Upper lobe of left lung (tissue), 4 donors: ENCODE measurements at regions not wholly inside any gene's neighbourhood (a gene's known extent, or its start where the extent isn't known, plus 50 kb on each side); places are given as distances from the start of the nearest gene placed in this dataset.

Experiments used
- EP300 ChIP-seq, 4 donors: sonication (generic); formaldehyde crosslinking; IDR thresholded peaks; one replicate each; pipeline ENCODE4 v1.5.1; 2017; ENCODE audit warnings: antibody characterized with exemption in 4 of 4, control low read depth in 2 of 4
- POLR2A ChIP-seq, 4 donors: fragments of 450-650 bp; IDR thresholded peaks; one replicate each; pipeline ENCODE4 v1.5.1; 2016 to 2017; ENCODE audit warnings: antibody characterized with exemption in 4 of 4, mild to moderate bottlenecking in 2 of 4
- POLR2AphosphoS5 ChIP-seq, 2 donors: sonication (generic); formaldehyde crosslinking; IDR thresholded peaks; one replicate each; pipeline ENCODE4 v1.5.1; 2017; ENCODE audit warnings: antibody characterized with exemption in 2 of 2
- TF ChIP-seq, protein P1 (sequence below), 6 experiments: fragments of 450-650 bp in 4 of 6; fragments of 200-600 bp in 2 of 6; sonication (generic) in 2 of 6; IDR thresholded peaks; one replicate each; pipeline ENCODE4 v1.5.1; 2016 to 2019; ENCODE audit warnings: antibody characterized with exemption in 6 of 6

DNA sequence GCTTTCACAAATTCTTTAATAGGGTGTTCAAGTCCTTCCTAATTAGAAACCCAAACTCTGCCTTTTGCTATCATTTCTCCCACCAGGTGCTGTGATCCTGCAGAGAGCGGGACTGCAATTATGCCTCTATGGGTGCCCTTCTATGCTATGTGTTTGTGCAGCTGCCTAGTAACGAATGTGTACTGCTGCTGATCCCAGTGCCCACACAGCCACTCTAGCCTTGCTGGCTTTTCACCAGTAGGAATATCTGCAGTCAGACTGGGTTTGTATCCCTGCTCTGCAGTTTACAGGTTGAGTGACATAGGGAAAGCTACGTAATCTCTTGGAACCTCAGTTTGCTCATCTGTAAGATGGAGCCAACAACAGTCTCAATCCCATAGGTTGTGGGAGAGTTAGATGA is 179.6 kb upstream of the IRX3 start:
- TF ChIP-seq, protein P1, sequence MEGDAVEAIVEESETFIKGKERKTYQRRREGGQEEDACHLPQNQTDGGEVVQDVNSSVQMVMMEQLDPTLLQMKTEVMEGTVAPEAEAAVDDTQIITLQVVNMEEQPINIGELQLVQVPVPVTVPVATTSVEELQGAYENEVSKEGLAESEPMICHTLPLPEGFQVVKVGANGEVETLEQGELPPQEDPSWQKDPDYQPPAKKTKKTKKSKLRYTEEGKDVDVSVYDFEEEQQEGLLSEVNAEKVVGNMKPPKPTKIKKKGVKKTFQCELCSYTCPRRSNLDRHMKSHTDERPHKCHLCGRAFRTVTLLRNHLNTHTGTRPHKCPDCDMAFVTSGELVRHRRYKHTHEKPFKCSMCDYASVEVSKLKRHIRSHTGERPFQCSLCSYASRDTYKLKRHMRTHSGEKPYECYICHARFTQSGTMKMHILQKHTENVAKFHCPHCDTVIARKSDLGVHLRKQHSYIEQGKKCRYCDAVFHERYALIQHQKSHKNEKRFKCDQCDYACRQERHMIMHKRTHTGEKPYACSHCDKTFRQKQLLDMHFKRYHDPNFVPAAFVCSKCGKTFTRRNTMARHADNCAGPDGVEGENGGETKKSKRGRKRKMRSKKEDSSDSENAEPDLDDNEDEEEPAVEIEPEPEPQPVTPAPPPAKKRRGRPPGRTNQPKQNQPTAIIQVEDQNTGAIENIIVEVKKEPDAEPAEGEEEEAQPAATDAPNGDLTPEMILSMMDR (IDR thresholded peaks at IDR 0.05), result no peak
- TF ChIP-seq POLR2AphosphoS5 (IDR thresholded peaks at IDR 0.05) (no peak), POLR2A (IDR thresholded peaks at IDR 0.05) (no peak), EP300 (IDR thresholded peaks at IDR 0.05) (no peak)
